ENCODE measurements at regions not wholly inside any gene's neighbourhood (a gene's known extent, or its start where the extent isn't known, plus 50 kb on each side); places are given as distances from the start of the nearest gene placed in this dataset.
A peak's percentile ranks its signal among the peaks of the same experiment; 100 is the strongest.
"Not testable (repeated sequence)": the region's sequence is repeated elsewhere in the genome, so short reads cannot be mapped to it uniquely, and the experiment has no call there.

- Mint-ChIP-seq H3K4me3 (ENCODE audit: unreplicated experiment) (no peak overlapping the region), H3K36me3 (ENCODE audit: low read depth, unreplicated experiment) (no peaks in the 10 kb centered on the region), H3K27ac (ENCODE audit: unreplicated experiment) (no peak overlapping the region), H3K4me1 (ENCODE audit: unreplicated experiment) (no peaks in the 10 kb centered on the region), H3K9me3 (ENCODE audit: unreplicated experiment) (no peaks in the 10 kb centered on the region), H3K27me3 (ENCODE audit: unreplicated experiment) (peaks cover 7% of the 10 kb centered on the region)
- DNase-seq (ENCODE audit: low spot score), result no peak
- TF ChIP-seq CTCF (IDR thresholded peaks at IDR 0.05; ENCODE audit: unreplicated experiment), result no peak
Observed at GRCh38 chr2:238510911-238511613, 84.3 kb downstream of the ASB1 start.

- TF ChIP-seq CTCF (IDR thresholded peaks at IDR 0.05; ENCODE audit: unreplicated experiment), result no peak
- DNase-seq (ENCODE audit: low spot score), result no peak
- Mint-ChIP-seq H3K27ac (ENCODE audit: unreplicated experiment) (no peak overlapping the region), H3K4me1 (ENCODE audit: unreplicated experiment) (no peaks in the 10 kb centered on the region), H3K4me3 (ENCODE audit: unreplicated experiment) (no peak overlapping the region), H3K9me3 (ENCODE audit: unreplicated experiment) (no peaks in the 10 kb centered on the region), H3K36me3 (ENCODE audit: low read depth, unreplicated experiment) (no peaks in the 10 kb centered on the region), H3K27me3 (ENCODE audit: unreplicated experiment) (peaks cover 7% of the 10 kb centered on the region)
Observed at GRCh38 chr2:238511614-238511950, 84.9 kb downstream of the ASB1 start.

GRCh38 chr2:238512247-238512867 lies 85.6 kb downstream of the ASB1 start:
- no peak overlapping the region for H3K4me3 Mint-ChIP-seq (ENCODE audit: unreplicated experiment)
- peaks cover 4% of the 10 kb centered on the region for H3K27me3 Mint-ChIP-seq (ENCODE audit: unreplicated experiment)
- no peak overlapping the region for H3K27ac Mint-ChIP-seq (ENCODE audit: unreplicated experiment)
- H3K4me1 Mint-ChIP-seq (ENCODE audit: unreplicated experiment), result no peaks in the 10 kb centered on the region
- no peaks in the 10 kb centered on the region for H3K9me3 Mint-ChIP-seq (ENCODE audit: unreplicated experiment)
- no peak for TF ChIP-seq CTCF (IDR thresholded peaks at IDR 0.05; ENCODE audit: unreplicated experiment)
- DNase-seq (ENCODE audit: low spot score), result no peak
- H3K36me3 Mint-ChIP-seq (ENCODE audit: low read depth, unreplicated experiment), result no peaks in the 10 kb centered on the region

- no peak overlapping the region for H3K27ac Mint-ChIP-seq (ENCODE audit: unreplicated experiment)
- DNase-seq (ENCODE audit: low spot score), result peak; percentile 66
- peak; percentile 58 for TF ChIP-seq CTCF (IDR thresholded peaks at IDR 0.05; ENCODE audit: unreplicated experiment)
- H3K36me3 Mint-ChIP-seq (ENCODE audit: low read depth, unreplicated experiment), result no peaks in the 10 kb centered on the region
- no peak overlapping the region for H3K4me3 Mint-ChIP-seq (ENCODE audit: unreplicated experiment)
- no peaks in the 10 kb centered on the region for H3K4me1 Mint-ChIP-seq (ENCODE audit: unreplicated experiment)
- H3K9me3 Mint-ChIP-seq (ENCODE audit: unreplicated experiment), result no peaks in the 10 kb centered on the region
- no peaks in the 10 kb centered on the region for H3K27me3 Mint-ChIP-seq (ENCODE audit: unreplicated experiment)
Observed at GRCh38 chr2:238513346-238513745, 86.6 kb downstream of the ASB1 start.

GRCh38 chr2:238514024-238514423 lies 87.3 kb downstream of the ASB1 start:
- not testable (repeated sequence) for H3K36me3 Mint-ChIP-seq (ENCODE audit: low read depth, unreplicated experiment); H3K9me3 Mint-ChIP-seq (ENCODE audit: unreplicated experiment)

More at GRCh38 chr2:238514024-238514423, 87.3 kb downstream of the ASB1 start:
- not testable (repeated sequence) for H3K4me1 Mint-ChIP-seq (ENCODE audit: unreplicated experiment); H3K27me3 Mint-ChIP-seq (ENCODE audit: unreplicated experiment); H3K27ac Mint-ChIP-seq (ENCODE audit: unreplicated experiment); H3K4me3 Mint-ChIP-seq (ENCODE audit: unreplicated experiment); DNase-seq (ENCODE audit: low spot score)

Data from endothelial cell (in vitro differentiated cells).